PC-3 (cell line): ENCODE measurements at regions not wholly inside any gene's neighbourhood (a gene's known extent, or its start where the extent isn't known, plus 50 kb on each side); places are given as distances from the start of the nearest gene placed in this dataset.

ENCODE experiments used
- ATAC-seq: fragments of 200-7000 bp; cut with Tn5 transposase; 2 replicates; pipeline ENCODE4 v1.9.1; 2020; ENCODE audit warnings: mild to moderate bottlenecking, moderate library complexity
- BruUV-seq: library from RNA; stranded (reverse); fragments of 400-500 nt; replicated peaks from 2 replicates; lab custom pipeline; 2021; lab: Mats Ljungman, UMichigan
- CTCF ChIA-PET: fragments of 300-600 bp; sonication (Branson Sonifier 250); formaldehyde crosslinking; loops from one replicate; lab custom pipeline; 2022; ENCODE audit warnings: antibody characterized with exemption; lab: Charles Lee
- POLR2A ChIA-PET: fragments of 300-600 bp; sonication (Branson Sonifier 250); formaldehyde crosslinking; loops from one replicate; lab custom pipeline; 2022; ENCODE audit warnings: antibody characterized with exemption; ENCODE audit not compliant: unreplicated experiment; lab: Charles Lee
- DNase-seq: peaks from one replicate; pipeline ENCODE4 v3.0.0-alpha.2; 2015
- H2AFZ ChIP-seq: fragments of 300-600 bp; sonication (generic); 2 replicates; pipeline ENCODE4 v1.6.0; 2016; ENCODE audit warnings: antibody characterized with exemption, low read length
- H3F3A ChIP-seq: fragments of 300-600 bp; sonication (generic); one replicate; pipeline ENCODE4 v1.6.0; 2017; ENCODE audit warnings: antibody characterized with exemption, low read length, control low read depth, mild to moderate bottlenecking; ENCODE audit not compliant: unreplicated experiment
- H3K27ac ChIP-seq: fragments of 300-600 bp; sonication (generic); 2 replicates; pipeline ENCODE4 v1.5.1; 2016; ENCODE audit warnings: mild to moderate bottlenecking, low read length
- H3K27me3 ChIP-seq: fragments of 300-600 bp; sonication (generic); 2 replicates; pipeline ENCODE4 v1.6.1; 2016; ENCODE audit warnings: low read length, mixed read lengths
- H3K36me3 ChIP-seq: fragments of 300-600 bp; sonication (generic); 2 replicates; pipeline ENCODE4 v1.6.1; 2016; ENCODE audit warnings: low read depth, mixed run types, low read length, mixed read lengths
- H3K4me1 ChIP-seq: fragments of 300-600 bp; sonication (generic); 2 replicates; pipeline ENCODE4 v1.5.1; 2016; ENCODE audit warnings: low read length; ENCODE audit not compliant: insufficient read depth
- H3K4me2 ChIP-seq: fragments of 300-600 bp; sonication (generic); 2 replicates; pipeline ENCODE4 v1.6.0; 2016; ENCODE audit warnings: low read length
- H3K4me3 ChIP-seq: fragments of 300-600 bp; sonication (generic); 2 replicates; pipeline ENCODE4 v1.5.1; 2016; ENCODE audit warnings: mild to moderate bottlenecking, low read length, mixed read lengths
- H3K79me2 ChIP-seq: fragments of 300-600 bp; sonication (generic); 2 replicates; pipeline ENCODE4 v1.6.1; 2017; ENCODE audit warnings: low read length, mixed read lengths
- H3K9ac ChIP-seq: fragments of 300-600 bp; sonication (generic); 2 replicates; pipeline ENCODE4 v1.6.0; 2016; ENCODE audit warnings: mild to moderate bottlenecking, low read length
- H3K9me2 ChIP-seq: fragments of 300-600 bp; sonication (generic); replicated peaks from 2 replicates; pipeline ENCODE4 v1.6.1; 2016; ENCODE audit warnings: mixed run types, low read length, mixed read lengths
- H3K9me3 ChIP-seq: fragments of 300-600 bp; sonication (generic); 2 replicates; pipeline ENCODE4 v1.6.1; 2016; ENCODE audit warnings: low read length, mixed read lengths
- H4K20me1 ChIP-seq: fragments of 300-600 bp; sonication (generic); 2 replicates; pipeline ENCODE4 v1.6.1; 2016; ENCODE audit warnings: low read length, mixed read lengths
- EZH2 ChIP-seq: fragments of 300-600 bp; sonication (generic); IDR thresholded peaks from one replicate; pipeline ENCODE4 v1.6.1; 2017; ENCODE audit warnings: antibody characterized with exemption, mild to moderate bottlenecking, low read length; ENCODE audit not compliant: unreplicated experiment
- EZH2phosphoT487 ChIP-seq: fragments of 300-600 bp; sonication (generic); IDR thresholded peaks from 2 replicates; pipeline ENCODE4 v1.6.1; 2018; ENCODE audit warnings: mild to moderate bottlenecking, antibody characterized with exemption, low read length, borderline replicate concordance
- intact Hi-C: fragments of 100-400 bp; cut with micrococcal nuclease; formaldehyde crosslinking; loops from 2 replicates; pipeline ENCODE4 v1.9.0; 2023
- TF ChIP-seq, protein P1 (sequence below): fragments of 300-600 bp; sonication (generic); conservative IDR thresholded peaks from 2 replicates; pipeline ENCODE4 v1.5.1; 2017; ENCODE audit warnings: antibody characterized with exemption, low read depth, mild to moderate bottlenecking, low read length

DNA sequence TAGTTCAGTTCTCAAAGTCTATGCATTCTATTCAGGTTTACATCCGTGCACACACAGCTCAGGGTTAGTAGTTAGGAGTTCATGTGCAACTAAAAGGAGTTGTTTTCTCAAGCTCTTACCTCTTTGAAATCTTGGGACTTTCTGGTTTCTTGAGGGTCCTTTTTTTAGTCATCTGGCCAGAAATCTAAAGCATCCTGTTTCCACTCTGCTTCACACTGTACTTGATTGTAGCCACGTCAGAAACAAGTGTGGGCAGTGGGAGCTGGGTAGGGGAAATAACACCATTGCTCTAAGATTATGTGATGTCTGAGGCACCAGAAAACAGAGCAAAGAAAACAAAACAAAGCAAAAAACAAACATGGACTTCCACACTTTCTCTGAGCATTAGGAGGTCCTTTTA, 58.3 kb downstream of the HDGFL1 start:
- H3K4me3 ChIP-seq, result no peak overlapping the region
- BruUV-seq, result no TSS peak
- intact Hi-C loops, result no loop called here
- H3K4me2 ChIP-seq, result no peak overlapping the region
- H3F3A ChIP-seq, result no peaks in the 10 kb centered on the region
- H3K4me1 ChIP-seq, result no peaks in the 10 kb centered on the region
- no peaks in the 10 kb centered on the region for H3K9me2 ChIP-seq
- ATAC-seq (no peak), DNase-seq (no peak)
- H3K9me3 ChIP-seq, result no peaks in the 10 kb centered on the region
- H3K27ac ChIP-seq, result no peak overlapping the region
- no peaks in the 10 kb centered on the region for H3K27me3 ChIP-seq
- no peak overlapping the region for H3K9ac ChIP-seq
- no peaks in the 10 kb centered on the region for H4K20me1 ChIP-seq
- no peaks in the 10 kb centered on the region for H3K36me3 ChIP-seq
- ChIA-PET POLR2A (interaction anchor here (0.7 kb wide), 1 partner anchor 294 kb away, joined by 3 read pairs; no protein-coding TSS in a partner anchor), CTCF (no interaction called here)
- H3K79me2 ChIP-seq, result no peaks in the 10 kb centered on the region
- TF ChIP-seq, protein P1, sequence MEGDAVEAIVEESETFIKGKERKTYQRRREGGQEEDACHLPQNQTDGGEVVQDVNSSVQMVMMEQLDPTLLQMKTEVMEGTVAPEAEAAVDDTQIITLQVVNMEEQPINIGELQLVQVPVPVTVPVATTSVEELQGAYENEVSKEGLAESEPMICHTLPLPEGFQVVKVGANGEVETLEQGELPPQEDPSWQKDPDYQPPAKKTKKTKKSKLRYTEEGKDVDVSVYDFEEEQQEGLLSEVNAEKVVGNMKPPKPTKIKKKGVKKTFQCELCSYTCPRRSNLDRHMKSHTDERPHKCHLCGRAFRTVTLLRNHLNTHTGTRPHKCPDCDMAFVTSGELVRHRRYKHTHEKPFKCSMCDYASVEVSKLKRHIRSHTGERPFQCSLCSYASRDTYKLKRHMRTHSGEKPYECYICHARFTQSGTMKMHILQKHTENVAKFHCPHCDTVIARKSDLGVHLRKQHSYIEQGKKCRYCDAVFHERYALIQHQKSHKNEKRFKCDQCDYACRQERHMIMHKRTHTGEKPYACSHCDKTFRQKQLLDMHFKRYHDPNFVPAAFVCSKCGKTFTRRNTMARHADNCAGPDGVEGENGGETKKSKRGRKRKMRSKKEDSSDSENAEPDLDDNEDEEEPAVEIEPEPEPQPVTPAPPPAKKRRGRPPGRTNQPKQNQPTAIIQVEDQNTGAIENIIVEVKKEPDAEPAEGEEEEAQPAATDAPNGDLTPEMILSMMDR, result no peak
- TF ChIP-seq EZH2phosphoT487, result no peak
- TF ChIP-seq EZH2, result no peak
- no peak overlapping the region for H2AFZ ChIP-seq

DNA sequence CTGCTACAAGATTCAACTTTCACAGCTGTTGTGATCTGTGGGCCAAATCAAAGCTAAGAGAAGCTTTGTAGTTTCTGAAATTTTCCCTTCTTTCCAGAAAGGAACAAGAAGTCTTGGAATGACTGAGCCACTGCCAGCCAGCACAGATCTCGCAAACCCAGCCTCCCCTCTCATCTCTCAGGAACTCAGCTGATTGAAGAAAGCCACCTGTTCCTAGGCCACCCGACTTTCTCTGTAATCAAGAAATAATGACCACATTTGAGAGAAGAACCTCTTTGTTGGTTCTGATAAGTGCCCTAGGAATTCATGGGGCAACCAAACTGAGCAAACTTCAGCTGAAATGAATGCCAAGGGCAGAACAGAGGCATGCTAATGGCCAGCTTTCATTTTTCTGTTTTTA, 61.7 kb downstream of the HDGFL1 start:
- Histone ChIP-seq H4K20me1 (no peaks in the 10 kb centered on the region), H3K9ac (no peak overlapping the region), H2AFZ (no peak overlapping the region), H3K9me2 (no peaks in the 10 kb centered on the region), H3K9me3 (no peaks in the 10 kb centered on the region), H3K4me3 (no peak overlapping the region), H3K27me3 (no peaks in the 10 kb centered on the region), H3K4me2 (no peak overlapping the region), H3F3A (no peaks in the 10 kb centered on the region), H3K27ac (no peak overlapping the region), H3K4me1 (no peaks in the 10 kb centered on the region), H3K79me2 (no peaks in the 10 kb centered on the region), H3K36me3 (no peaks in the 10 kb centered on the region)
- intact Hi-C loops, result no loop called here
- ATAC-seq (no peak), DNase-seq (no peak)
- BruUV-seq, result no TSS peak
- ChIA-PET CTCF (no interaction called here), POLR2A (no interaction called here)
- TF ChIP-seq EZH2phosphoT487 (no peak), EZH2 (no peak)
- TF ChIP-seq, protein P1, result no peak

- Histone ChIP-seq H3K4me2 (no peak overlapping the region), H3K9ac (no peak overlapping the region), H3K27me3 (no peaks in the 10 kb centered on the region), H3K79me2 (no peaks in the 10 kb centered on the region), H2AFZ (no peak overlapping the region), H3F3A (no peaks in the 10 kb centered on the region), H3K4me1 (no peaks in the 10 kb centered on the region), H3K9me3 (no peaks in the 10 kb centered on the region), H3K9me2 (no peaks in the 10 kb centered on the region), H3K36me3 (no peaks in the 10 kb centered on the region), H3K27ac (no peak overlapping the region), H4K20me1 (no peaks in the 10 kb centered on the region), H3K4me3 (no peak overlapping the region)
- ChIA-PET CTCF (no interaction called here), POLR2A (no interaction called here)
- intact Hi-C loops, result no loop called here
- no TSS peak for BruUV-seq
- no peak for ATAC-seq
- no peak for DNase-seq
- TF ChIP-seq EZH2phosphoT487 (no peak), EZH2 (no peak)
- TF ChIP-seq, protein P1, result no peak
Observed at GRCh38 chr6:22632581-22633145, 63.3 kb downstream of the HDGFL1 start.
